Activated naive CD8-positive, alpha-beta T cell treated with anti-CD3 and anti-CD28 coated beads, Interleukin-2, amount 10 ng/mL, durations not matched to agents 7 days and 5 days (primary cell): ENCODE measurements at regions not wholly inside any gene's neighbourhood (a gene's known extent, or its start where the extent isn't known, plus 50 kb on each side); places are given as distances from the start of the nearest gene placed in this dataset.
"Not testable (repeated sequence)": the region's sequence is repeated elsewhere in the genome, so short reads cannot be mapped to it uniquely, and the experiment has no call there.

Source experiments
- ATAC-seq: fragments of 150-1000 bp; cut with Tn5 transposase; one replicate; pipeline ENCODE4 v1.10.0; 2021; ENCODE audit warnings: low read depth, moderate library complexity
- POLR2A ChIA-PET: fragments of 350-600 bp; sonication (Branson Sonifier 250); formaldehyde crosslinking; loops from one replicate; lab custom pipeline; 2021; ENCODE audit warnings: antibody characterized with exemption; lab: Charles Lee
- DNase-seq: peaks from one replicate; pipeline ENCODE4 v3.0.0; 2021
- H3K27ac Mint-ChIP-seq: one replicate; pipeline ENCODE4 v1.8.0; 2022; ENCODE audit warnings: mild to moderate bottlenecking, mixed read lengths
- H3K27me3 Mint-ChIP-seq: one replicate; pipeline ENCODE4 v1.8.0; 2022; ENCODE audit warnings: mild to moderate bottlenecking, moderate library complexity, mixed read lengths
- H3K36me3 Mint-ChIP-seq: one replicate; pipeline ENCODE4 v1.8.0; 2021; ENCODE audit warnings: mild to moderate bottlenecking, mixed read lengths
- H3K4me1 Mint-ChIP-seq: one replicate; pipeline ENCODE4 v1.8.0; 2021; ENCODE audit warnings: mixed read lengths
- H3K4me3 Mint-ChIP-seq: one replicate; pipeline ENCODE4 v1.8.0; 2022; ENCODE audit warnings: mild to moderate bottlenecking, moderate library complexity, mixed read lengths
- H3K9me3 Mint-ChIP-seq: one replicate; pipeline ENCODE4 v1.8.0; 2021; ENCODE audit warnings: mixed read lengths

GRCh38 chr5:43815497-43815896, 212.5 kb downstream of the NNT start:
- DNase-seq = no peak
- H3K36me3 Mint-ChIP-seq = no peaks in the 10 kb centered on the region
- no peak for ATAC-seq
- peaks cover 9% of the 10 kb centered on the region for H3K9me3 Mint-ChIP-seq
- no peak overlapping the region for H3K27ac Mint-ChIP-seq
- no peaks in the 10 kb centered on the region for H3K27me3 Mint-ChIP-seq
- POLR2A ChIA-PET = no interaction called here
- H3K4me1 Mint-ChIP-seq = no peaks in the 10 kb centered on the region
- H3K4me3 Mint-ChIP-seq = no peak overlapping the region

DNA sequence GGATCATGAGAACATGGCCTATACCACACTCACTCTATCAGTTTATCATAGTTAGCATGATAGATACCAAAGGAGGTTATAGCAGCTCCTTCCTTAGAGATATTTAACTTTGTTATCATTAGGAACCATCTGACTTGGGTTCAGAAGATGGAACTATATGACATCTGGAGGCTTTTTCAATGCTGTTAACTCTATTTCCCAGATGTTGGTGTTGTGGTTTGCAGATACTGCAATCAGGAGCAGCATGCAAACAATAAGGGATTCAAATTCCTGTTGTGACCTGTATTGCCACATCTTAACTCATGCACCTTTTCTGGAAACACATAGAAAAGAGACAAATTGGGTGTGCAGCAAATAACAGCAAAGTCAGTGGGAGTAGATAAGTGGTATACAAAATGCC, 201.7 kb downstream of the NNT start:
- ATAC-seq (no peak), DNase-seq (no peak)
- POLR2A ChIA-PET = no interaction called here
- Mint-ChIP-seq H3K4me1 (no peaks in the 10 kb centered on the region), H3K27me3 (no peaks in the 10 kb centered on the region), H3K36me3 (no peaks in the 10 kb centered on the region), H3K4me3 (no peak overlapping the region), H3K9me3 (no peaks in the 10 kb centered on the region), H3K27ac (no peak overlapping the region)

DNA sequence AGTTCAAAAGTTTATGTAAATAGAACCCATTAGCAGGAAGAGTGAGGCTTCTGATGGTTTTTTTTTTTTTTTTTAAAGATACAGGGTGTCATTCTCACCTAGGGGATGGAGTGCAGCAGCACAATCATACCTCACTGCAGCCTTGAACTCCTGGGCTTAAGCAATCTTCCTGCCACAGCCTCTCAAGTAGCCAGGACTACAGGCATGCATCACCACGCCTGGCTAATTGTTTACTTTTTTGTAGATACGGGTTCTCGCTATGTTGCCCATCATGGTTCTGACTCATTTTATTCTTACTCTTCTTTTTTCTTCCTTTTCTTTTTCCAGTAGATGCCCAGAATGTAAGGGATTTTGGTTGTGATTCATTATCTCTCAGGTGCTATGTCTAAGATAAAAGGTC, 201.1 kb downstream of the NNT start:
- H3K4me3 Mint-ChIP-seq = no peak overlapping the region
- ATAC-seq (no peak), DNase-seq (no peak)
- H3K27ac Mint-ChIP-seq = no peak overlapping the region
- no peaks in the 10 kb centered on the region for H3K4me1 Mint-ChIP-seq
- H3K36me3 Mint-ChIP-seq = no peaks in the 10 kb centered on the region
- POLR2A ChIA-PET = no interaction called here
- no peaks in the 10 kb centered on the region for H3K27me3 Mint-ChIP-seq
- no peaks in the 10 kb centered on the region for H3K9me3 Mint-ChIP-seq

DNA sequence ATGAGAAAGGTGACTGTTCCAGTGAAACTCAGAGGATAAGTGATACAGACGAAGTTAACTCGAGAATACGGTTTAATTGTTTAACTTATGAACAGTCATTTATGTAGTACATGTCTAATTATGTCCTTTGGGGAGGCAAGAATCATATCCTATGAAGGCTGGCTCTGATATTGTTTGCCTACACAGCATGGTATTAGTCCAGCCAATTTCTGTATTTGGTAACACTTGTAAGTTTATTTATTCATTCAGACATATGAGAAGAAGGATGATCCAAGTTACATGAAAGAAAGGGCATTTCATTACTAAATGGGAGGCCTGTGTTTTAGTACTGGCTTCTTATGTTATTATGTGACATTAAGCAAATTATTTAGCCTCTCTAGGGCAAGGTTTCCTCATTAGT, 199.7 kb downstream of the NNT start:
- Mint-ChIP-seq H3K4me1 (no peaks in the 10 kb centered on the region), H3K27ac (no peak overlapping the region), H3K4me3 (no peak overlapping the region), H3K9me3 (no peaks in the 10 kb centered on the region), H3K27me3 (peaks cover 3% of the 10 kb centered on the region), H3K36me3 (no peaks in the 10 kb centered on the region)
- POLR2A ChIA-PET = no interaction called here
- no peak for DNase-seq
- ATAC-seq = no peak

- Mint-ChIP-seq H3K27me3 (peaks cover 3% of the 10 kb centered on the region), H3K4me3 (no peak overlapping the region), H3K27ac (no peak overlapping the region), H3K36me3 (no peaks in the 10 kb centered on the region), H3K4me1 (no peaks in the 10 kb centered on the region), H3K9me3 (no peaks in the 10 kb centered on the region)
- DNase-seq (no peak), ATAC-seq (no peak)
- POLR2A ChIA-PET = no interaction called here
Measured at GRCh38 chr5:43802119-43802518, 199.1 kb downstream of the NNT start.

DNA sequence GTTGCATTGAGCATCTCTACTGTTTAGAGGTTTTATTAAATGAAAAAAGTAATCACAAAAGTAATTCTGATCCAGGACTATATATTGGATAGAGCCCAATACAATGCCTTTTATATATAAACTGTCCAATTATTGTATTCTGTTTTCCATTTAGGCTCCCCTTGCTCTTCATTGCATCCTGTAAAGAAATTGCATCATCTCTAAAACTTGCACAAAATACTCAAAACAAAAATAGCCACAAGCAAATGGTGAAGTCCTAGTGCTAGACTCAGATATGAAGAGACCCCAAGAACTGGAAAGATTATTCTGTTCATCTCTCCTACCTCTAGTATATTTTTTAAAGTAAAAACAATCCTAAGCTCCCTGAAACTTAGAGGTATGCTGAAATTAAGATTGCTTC, 195.8 kb downstream of the NNT start:
- DNase-seq (no peak), ATAC-seq (no peak)
- peaks cover 3% of the 10 kb centered on the region for H3K27me3 Mint-ChIP-seq
- no peaks in the 10 kb centered on the region for H3K36me3 Mint-ChIP-seq
- H3K27ac Mint-ChIP-seq = no peak overlapping the region
- no peaks in the 10 kb centered on the region for H3K4me1 Mint-ChIP-seq
- POLR2A ChIA-PET = no interaction called here
- H3K4me3 Mint-ChIP-seq = no peak overlapping the region
- no peaks in the 10 kb centered on the region for H3K9me3 Mint-ChIP-seq

GRCh38 chr5:43791880-43792279, 188.9 kb downstream of the NNT start:
- H3K27me3 Mint-ChIP-seq, ATAC-seq, H3K4me1 Mint-ChIP-seq, H3K4me3 Mint-ChIP-seq, H3K9me3 Mint-ChIP-seq, DNase-seq, POLR2A ChIA-PET, H3K27ac Mint-ChIP-seq, H3K36me3 Mint-ChIP-seq: not testable (repeated sequence)

DNA sequence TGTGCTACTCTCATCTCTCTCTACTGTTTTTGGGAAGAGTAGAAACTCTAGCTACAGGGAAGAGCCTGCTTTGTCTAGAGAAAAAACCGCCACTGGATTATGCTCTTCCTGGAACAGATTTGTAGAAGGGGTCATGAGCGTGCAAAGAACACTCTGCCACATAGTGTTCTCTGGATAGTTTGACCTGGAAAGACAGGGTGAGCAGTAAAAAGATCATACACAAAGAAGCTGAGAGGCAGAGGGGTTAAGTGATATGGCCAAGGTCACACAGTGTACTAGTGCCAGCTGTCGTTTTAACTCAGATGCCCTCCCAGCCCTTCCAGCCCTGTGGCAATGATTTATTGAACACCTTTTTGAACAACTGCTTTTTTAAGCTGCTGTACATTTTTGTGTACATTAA, 182.2 kb downstream of the NNT start:
- no peaks in the 10 kb centered on the region for H3K4me1 Mint-ChIP-seq
- H3K36me3 Mint-ChIP-seq = no peaks in the 10 kb centered on the region
- peaks cover 3% of the 10 kb centered on the region for H3K27me3 Mint-ChIP-seq
- H3K9me3 Mint-ChIP-seq = no peaks in the 10 kb centered on the region
- DNase-seq (no peak), ATAC-seq (no peak)
- POLR2A ChIA-PET = no interaction called here
- no peak overlapping the region for H3K27ac Mint-ChIP-seq
- H3K4me3 Mint-ChIP-seq = no peak overlapping the region

DNA sequence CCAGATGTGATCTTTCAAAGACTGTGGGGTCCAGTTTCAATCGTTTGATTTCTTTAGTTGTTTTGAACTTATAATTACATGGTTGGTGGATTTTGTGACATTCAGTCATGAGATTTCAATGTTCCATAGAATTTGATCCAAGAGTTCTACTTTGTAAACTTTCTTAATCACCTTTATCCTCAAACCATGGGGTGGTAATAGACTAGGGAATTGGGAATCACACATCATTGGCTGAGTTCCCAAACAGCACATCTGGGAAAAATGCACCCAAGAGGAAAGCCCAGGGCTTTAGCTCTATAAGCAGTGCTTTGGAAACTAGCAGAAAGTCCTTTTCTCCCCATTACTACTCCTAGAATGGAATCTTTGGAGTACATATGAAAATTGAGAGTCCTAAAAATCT, 177.6 kb downstream of the NNT start:
- DNase-seq (no peak), ATAC-seq (no peak)
- POLR2A ChIA-PET = no interaction called here
- Mint-ChIP-seq H3K4me1 (no peaks in the 10 kb centered on the region), H3K27me3 (peaks cover 11% of the 10 kb centered on the region), H3K27ac (no peak overlapping the region), H3K4me3 (no peak overlapping the region), H3K9me3 (peaks cover 2% of the 10 kb centered on the region), H3K36me3 (no peaks in the 10 kb centered on the region)

GRCh38 chr5:43774881-43775399, 172.0 kb downstream of the NNT start:
- Mint-ChIP-seq H3K36me3 (peaks cover 2% of the 10 kb centered on the region), H3K9me3 (peaks cover 4% of the 10 kb centered on the region), H3K27me3 (peaks cover 8% of the 10 kb centered on the region), H3K4me3 (no peak overlapping the region), H3K4me1 (peaks cover 6% of the 10 kb centered on the region), H3K27ac (no peak overlapping the region)
- ATAC-seq (no peak), DNase-seq (no peak)
- POLR2A ChIA-PET = no interaction called here

- POLR2A ChIA-PET = no interaction called here
Measured at GRCh38 chr5:43773478-43773844, 170.5 kb downstream of the NNT start.

DNA sequence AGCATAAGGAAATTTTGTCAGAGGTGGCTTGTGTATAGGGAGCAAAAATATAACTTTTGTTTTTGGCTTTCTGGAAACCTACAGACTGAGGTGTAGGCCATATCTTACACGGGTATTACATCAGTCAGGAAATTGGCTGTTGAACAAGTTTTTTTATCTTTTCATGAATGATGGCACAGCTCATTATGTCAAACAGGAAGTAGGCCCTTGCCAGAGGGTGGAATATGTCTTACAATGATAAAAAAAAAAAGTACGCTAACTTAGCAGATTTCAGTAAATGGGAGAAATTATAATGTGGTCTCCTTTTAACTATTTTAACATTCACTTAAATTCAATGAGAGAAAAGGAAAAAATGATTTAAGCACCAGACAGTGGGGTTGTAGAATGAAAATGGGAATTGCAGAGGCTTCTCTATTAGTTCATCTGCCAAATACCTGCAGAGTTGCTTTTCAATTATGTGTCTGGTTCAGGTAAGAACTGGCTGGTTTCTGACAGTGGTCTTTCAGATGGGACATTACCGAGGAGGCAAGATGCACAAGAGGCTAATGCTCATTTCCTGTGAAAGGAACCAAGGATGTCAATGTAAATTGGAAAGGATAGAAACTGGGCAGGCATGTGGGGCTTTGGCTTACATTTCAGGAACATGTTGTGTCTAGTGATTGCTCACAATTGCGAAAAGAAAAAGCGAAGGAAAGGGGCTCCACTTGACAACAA, 169.9 kb downstream of the NNT start:
- Mint-ChIP-seq H3K27me3 (peaks cover 3% of the 10 kb centered on the region), H3K27ac (peak overlapping the region; percentile 49), H3K9me3 (peaks cover 4% of the 10 kb centered on the region), H3K4me1 (peaks cover 6% of the 10 kb centered on the region), H3K36me3 (peaks cover 2% of the 10 kb centered on the region), H3K4me3 (no peak overlapping the region)
- ATAC-seq (peak; percentile 58), DNase-seq (no peak)
- POLR2A ChIA-PET = no interaction called here

More at GRCh38 chr5:43773478-43773844, 170.5 kb downstream of the NNT start:
- no peak overlapping the region for H3K27ac Mint-ChIP-seq
- H3K27me3 Mint-ChIP-seq = peaks cover 8% of the 10 kb centered on the region
- H3K4me3 Mint-ChIP-seq = no peak overlapping the region
- H3K4me1 Mint-ChIP-seq = peaks cover 6% of the 10 kb centered on the region
- H3K9me3 Mint-ChIP-seq = peaks cover 4% of the 10 kb centered on the region
- DNase-seq (no peak), ATAC-seq (no peak)
- H3K36me3 Mint-ChIP-seq = peaks cover 2% of the 10 kb centered on the region

GRCh38 chr5:43772458-43772763, 169.4 kb downstream of the NNT start:
- H3K4me3 Mint-ChIP-seq = no peak overlapping the region
- H3K36me3 Mint-ChIP-seq = peaks cover 2% of the 10 kb centered on the region
- no peak for ATAC-seq
- H3K27me3 Mint-ChIP-seq = peaks cover 4% of the 10 kb centered on the region
- peaks cover 3% of the 10 kb centered on the region for H3K9me3 Mint-ChIP-seq
- H3K27ac Mint-ChIP-seq = peak overlapping the region; percentile 20
- H3K4me1 Mint-ChIP-seq = peaks cover 6% of the 10 kb centered on the region
- DNase-seq = no peak
- POLR2A ChIA-PET = no interaction called here

DNA sequence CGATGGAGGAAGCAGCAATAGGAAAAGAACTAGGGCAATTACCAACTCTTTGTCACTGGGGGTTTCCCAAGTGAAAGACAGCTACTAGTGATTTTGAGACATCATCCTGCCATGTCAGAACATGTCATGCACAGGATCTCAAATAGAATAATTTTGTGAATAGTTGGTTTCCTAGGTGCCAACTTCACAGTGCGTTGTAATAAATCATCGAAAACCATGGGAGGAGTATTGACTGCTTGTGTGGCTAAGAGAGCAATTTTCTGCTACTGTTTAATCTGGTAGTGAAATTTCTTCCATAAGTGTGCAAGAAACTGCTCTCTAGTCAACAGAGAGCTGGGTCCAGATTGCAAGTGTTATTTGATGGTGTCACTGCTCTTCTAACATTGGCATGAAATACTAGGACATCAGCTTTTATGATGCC, 168.6 kb downstream of the NNT start:
- POLR2A ChIA-PET = no interaction called here
- H3K4me3 Mint-ChIP-seq = no peak overlapping the region
- H3K27ac Mint-ChIP-seq = no peak overlapping the region
- ATAC-seq = no peak
- no peak for DNase-seq
- H3K4me1 Mint-ChIP-seq = peaks cover 6% of the 10 kb centered on the region
- peaks cover 2% of the 10 kb centered on the region for H3K36me3 Mint-ChIP-seq
- H3K27me3 Mint-ChIP-seq = peaks cover 3% of the 10 kb centered on the region
- H3K9me3 Mint-ChIP-seq = peaks cover 2% of the 10 kb centered on the region
